Smooth muscle cell of the brain vasculature (primary cell): ENCODE measurements at regions not wholly inside any gene's neighbourhood (a gene's known extent, or its start where the extent isn't known, plus 50 kb on each side); places are given as distances from the start of the nearest gene placed in this dataset.

Experiments used
- DNase-seq: peaks from one replicate; pipeline ENCODE4 v3.0.0-alpha.2; 2012; ENCODE audit warnings: low read depth, low spot score

DNA sequence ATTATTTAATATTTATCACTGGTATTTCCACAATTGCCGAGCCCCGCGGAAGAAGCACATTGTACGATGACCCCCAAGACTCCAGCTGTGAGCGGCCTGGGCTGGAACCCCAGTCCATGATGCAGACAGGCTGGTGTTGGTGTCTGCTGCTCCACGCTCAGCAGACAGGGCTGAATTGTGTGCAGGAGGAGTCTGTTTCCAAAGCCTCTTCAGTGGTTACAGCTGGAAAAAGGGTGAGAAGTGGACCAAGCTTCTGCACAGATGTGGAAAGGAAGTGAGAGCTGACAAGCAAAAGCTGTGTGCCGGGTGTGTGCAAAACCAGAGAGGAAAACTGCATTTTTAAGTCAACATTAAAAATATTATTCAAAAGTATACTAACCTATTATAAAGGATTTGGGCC lies 500.4 kb downstream of the GALR1 start:
- no peak for DNase-seq

GRCh38 chr18:77754475-77755044 lies 504.9 kb downstream of the GALR1 start:
- no peak for DNase-seq

DNA sequence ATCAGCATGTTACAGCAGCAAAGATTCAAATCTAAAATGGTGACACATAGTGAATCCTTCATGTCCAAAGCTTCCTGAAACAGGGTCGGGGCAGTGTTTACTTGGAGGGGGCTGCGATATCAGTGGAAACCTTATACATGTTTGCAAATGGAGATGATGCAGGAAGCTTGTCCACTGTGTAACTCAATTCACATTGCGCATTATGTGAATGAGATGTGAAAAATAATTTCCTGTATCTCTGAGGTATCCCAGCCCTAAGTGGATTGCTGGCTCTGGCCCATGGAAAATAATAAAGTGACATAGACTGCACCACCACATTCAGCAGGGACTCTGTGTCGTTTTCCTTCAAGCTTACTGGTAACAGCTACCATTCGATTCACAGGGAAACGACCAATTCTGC lies 505.5 kb downstream of the GALR1 start:
- no peak for DNase-seq

DNA sequence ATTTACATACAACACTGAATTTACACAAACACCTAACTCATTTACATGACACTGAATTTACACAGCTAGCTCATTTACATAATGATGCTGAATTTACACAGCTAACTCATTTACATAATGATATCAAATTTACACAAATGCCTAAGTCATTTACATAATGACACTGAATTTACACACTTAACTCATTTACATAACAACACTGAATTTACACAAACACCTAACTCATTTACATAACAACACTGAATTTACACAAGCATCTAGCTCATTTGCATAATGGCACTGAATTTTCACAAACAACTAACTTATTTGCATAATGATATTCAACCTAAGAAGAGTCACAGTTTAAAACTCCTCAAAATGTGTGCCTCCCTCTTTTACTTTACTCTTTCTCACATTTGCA lies 511.7 kb downstream of the GALR1 start:
- DNase-seq = no peak

- no peak for DNase-seq
Measured at GRCh38 chr18:77762014-77762413, 512.4 kb downstream of the GALR1 start.

DNA sequence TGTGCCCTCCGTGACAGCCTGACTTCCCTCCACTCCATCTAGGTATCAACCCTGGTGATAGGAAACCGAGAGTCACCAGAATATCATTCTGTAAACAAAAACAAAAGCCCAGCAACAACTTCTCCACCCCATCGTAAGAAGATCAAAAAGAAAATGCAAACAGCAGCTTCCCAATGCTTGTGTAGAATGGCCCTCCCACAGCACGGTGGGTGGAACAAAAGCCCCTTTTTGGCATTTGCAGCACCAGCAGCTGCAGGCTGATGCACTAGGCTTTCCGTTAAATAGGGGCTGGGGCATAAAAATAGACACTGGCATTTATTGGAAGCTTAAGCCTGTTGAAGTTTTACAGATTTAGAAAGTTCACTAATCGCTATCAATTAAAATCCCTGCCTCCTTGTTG lies 513.0 kb downstream of the GALR1 start:
- DNase-seq = no peak

DNA sequence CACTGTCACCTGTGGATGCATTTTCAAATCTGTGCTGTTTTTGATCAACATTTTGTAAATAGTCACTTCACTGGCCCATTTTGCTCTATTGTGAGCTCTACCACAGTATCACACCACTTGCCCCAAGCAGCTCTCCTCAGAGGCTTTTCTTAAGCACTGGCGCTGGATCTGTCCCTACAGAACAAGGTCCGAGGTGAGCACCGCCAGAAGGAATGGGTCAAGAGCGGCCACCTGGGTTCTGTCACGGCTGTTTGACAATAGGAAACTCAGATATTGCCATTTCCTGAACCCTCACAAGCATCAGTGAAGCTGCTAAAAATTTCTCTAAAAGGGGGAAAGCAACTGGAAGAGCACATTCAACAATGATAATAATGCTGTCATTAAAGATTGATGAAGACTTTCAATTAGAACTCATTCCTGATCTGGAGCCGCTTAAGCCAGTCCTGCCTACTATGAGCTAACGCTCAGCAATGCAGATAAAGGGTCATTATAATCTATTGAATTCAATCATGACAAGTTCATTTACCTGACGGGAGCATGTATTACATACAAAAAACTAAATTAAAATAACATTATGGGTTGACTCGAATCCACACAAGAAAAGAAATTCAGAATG lies 514.0 kb downstream of the GALR1 start:
- no peak for DNase-seq

- DNase-seq = no peak
Measured at GRCh38 chr18:77765468-77765867, 515.8 kb downstream of the GALR1 start.

DNA sequence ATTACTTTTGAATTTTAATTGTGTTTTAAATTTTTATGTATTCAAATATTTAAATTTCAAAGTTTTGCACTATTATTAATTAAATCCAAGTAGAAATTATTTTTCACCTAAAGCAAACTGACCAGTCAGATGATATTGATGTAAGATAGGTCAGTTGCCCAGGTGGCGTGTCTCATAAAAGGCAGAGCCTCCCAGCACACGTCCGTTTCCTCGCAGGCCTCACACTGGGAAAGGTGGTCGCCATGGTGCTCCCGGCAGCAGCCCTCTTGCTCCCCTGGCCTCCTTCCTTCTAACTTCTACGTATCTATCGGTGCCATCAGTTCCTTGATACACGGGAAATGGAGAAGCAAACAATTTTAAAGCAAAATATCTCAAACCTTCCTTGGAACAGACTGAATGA lies 516.8 kb downstream of the GALR1 start:
- no peak for DNase-seq

- DNase-seq = no peak
Measured at GRCh38 chr18:77772177-77772576, 522.5 kb downstream of the GALR1 start.

DNA sequence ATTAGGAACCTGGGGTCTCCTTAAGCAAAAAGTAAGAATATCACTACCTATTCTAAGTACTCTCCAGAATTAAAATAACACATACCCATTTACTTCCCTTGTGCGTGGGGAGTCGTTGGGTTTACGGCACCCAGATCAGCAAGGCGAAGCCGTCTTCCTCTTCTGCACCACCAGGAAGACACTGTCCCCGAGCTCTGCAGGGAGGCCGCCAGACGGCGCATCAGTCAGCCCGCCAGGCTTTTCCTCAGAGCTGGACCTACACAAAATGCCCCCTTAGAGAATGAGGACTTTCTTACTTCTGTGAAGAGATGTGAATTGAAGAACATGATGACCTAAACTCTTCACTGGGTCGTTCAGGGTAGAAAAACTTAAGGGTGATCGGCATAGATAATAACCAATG lies 526.5 kb downstream of the GALR1 start:
- no peak for DNase-seq

DNA sequence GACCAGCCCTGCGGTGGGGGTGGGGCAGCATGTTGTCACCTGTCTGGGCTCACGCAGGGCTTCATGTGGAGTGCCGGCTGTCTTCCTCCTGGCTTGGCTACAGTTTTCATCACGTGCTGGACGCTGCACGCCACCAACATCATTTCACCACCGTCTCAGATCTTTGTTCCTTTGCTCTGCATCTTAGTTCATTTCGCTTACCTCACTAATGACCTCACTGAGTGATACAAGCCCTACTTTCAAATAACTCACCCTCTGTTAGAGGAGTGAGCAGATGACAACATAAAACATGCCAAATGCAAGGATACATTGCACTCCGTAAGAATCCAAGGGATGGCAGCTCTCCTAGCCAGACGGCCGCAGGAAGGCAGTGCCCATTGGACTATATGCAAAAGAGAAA lies 527.5 kb downstream of the GALR1 start:
- no peak for DNase-seq

DNA sequence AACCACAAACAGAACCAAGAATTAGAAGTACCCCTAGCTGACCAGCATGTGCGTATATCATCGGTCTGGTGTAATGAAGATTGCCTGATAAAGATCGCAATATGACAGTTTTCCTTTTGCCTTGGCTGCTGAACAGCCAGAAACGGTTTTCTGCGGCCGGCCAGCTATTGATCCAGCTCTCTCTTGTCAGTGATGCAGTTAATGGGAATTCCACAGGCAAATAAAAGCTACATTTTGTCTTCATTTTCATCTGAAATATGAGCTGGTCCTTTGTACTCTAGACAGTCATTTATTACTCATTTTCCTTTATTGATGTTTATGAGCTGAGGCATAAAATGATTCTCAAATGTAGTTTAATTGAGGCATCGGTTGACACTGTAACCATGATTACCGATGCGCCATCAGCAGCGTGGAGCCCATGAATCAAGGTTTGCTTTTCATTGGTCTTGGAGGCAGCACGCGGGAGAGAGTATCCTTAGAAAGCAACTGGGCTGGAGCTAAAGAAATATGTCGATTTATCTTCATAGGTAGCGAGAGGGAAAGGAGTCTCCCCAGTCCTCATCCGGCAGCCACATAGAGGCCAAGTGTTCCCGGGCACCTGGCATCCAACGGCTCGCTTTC lies 535.2 kb downstream of the GALR1 start:
- DNase-seq = no peak

DNA sequence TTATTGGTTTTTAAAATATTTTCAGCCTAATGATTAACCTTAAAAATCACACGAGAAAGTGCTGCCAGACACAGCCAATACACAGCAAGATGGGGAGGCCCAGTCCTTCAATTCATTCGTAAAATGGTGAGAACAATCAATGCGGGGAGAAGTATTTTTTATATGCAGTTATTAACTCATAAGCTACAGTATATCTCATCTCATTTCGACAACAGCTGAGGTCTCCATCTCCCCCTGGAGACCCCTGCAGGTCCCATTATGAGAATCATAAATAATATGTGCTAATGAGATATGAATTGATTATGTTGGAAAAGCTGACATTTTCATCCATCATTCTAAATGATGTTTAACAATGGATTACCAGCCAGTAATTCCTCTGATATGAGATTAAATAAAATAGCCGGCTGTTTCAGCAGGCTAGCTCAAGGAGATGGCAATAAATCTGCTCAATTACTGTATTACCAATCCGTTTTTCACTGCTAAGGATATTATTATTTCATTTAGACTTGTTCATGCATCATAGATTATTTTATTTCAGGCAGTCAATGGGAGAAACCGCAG lies 535.8 kb downstream of the GALR1 start:
- DNase-seq = no peak

DNA sequence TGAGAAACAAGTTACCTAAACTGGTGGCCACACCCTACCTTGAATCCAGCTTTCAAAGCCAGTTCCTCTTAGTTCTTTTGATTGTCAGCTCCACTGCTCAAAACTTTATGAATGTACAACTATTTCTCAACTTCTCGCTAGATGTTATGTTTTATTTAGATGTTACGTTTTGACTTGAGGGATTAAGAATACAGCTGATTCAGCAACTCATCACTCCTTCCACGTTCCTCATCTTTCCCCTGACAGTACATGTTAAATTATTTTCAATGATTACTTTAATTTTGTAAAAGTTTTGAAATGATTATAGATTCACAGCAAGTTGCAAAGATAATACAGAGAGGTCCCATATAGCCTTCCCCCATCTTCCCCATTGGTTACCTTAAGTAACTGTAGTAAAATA lies 553.4 kb downstream of the GALR1 start:
- DNase-seq = no peak

GRCh38 chr18:77804382-77804781 lies 554.7 kb downstream of the GALR1 start:
- DNase-seq = no peak

DNA sequence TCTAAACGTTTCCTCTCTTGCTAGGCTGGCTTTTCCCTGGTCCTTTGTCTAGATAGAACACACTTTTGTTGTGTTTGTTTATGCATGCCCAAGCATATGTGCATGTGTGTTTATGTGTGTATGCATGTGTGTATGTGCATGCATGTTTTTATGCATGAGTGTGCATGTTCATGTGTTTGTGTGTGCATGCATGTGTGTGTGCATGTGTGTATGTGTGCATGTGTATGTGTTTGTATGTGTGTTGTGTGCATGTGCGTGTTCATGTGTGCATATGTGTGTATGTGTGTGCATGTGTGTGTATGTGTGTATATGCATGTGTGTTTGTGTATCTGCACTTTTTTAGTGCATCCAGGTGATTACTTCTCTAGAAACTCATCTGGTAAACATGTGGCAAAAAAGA lies 558.0 kb downstream of the GALR1 start:
- no peak for DNase-seq

DNA sequence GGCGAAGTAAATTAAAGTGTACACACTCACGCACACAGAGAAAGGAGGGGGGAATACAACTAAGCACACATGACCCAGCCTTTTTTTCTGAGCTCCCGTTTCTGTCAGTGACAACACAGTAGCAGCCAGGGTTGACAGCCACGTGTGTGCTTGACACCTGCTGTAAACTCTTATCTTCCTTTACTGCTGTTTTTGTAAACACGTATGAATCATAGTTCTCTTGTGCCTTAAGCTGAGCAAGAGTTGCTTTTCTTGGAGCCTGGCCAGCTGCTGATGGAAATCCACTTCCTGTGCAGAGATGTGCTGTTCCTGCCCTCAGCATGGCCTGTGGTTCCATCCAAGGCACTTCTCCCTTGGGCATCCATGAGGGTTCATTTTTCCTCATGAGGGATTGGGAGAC lies 561.9 kb downstream of the GALR1 start:
- no peak for DNase-seq

DNA sequence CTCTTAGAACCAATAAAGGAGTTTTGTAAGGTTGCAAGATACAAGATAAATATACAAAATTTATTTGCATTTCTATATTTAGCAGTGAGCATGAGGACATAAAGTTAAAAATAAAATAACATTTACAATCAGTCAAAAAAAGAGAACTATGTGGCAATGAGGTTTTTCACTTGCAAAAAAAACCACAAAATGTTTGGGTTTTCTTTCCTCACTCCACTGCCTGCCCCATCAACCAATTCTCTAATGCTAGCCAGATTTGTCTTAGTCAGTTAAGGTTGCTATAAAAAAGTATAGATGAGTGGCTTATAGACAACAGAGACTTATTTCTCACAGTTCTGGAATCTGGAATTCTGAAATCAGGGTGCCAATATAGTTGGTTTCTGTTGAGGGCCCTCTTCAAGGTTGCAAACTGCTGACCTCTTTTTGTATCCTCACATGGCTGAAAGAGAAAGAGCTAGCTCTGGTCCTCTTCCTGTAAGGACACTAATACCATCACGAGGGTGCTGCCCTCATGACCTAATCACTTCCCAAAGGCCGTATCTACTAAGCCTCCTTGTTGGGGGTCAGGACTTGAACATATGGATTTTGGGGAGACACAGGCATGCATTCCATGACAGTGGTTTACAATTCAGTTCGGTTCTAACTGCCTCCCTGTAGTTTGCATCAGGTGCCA lies 566.2 kb downstream of the GALR1 start:
- DNase-seq = no peak

- no peak for DNase-seq
Measured at GRCh38 chr18:77818328-77818727, 568.7 kb downstream of the GALR1 start.

DNA sequence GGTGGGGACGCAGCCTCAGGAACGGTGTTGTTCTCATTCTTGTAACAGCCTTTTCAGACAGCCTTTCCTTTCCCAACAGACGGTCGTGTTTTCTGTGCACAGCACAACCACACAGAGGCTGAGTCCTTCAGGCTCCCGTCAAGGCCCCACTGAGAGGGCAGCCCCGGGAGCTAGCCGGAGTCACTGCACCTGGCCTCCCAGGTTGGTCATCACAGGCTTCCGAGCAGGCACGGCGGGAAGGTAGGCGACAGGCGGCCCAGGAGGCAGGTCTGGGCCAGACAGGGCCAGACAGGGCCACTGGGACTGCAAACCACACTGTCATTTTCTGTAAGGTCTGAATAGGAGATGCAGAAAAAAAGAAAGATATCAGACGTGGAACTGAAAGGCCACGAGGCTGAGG lies 570.8 kb downstream of the GALR1 start:
- no peak for DNase-seq

- no peak for DNase-seq
Measured at GRCh38 chr18:77821892-77822291, 572.2 kb downstream of the GALR1 start.

DNA sequence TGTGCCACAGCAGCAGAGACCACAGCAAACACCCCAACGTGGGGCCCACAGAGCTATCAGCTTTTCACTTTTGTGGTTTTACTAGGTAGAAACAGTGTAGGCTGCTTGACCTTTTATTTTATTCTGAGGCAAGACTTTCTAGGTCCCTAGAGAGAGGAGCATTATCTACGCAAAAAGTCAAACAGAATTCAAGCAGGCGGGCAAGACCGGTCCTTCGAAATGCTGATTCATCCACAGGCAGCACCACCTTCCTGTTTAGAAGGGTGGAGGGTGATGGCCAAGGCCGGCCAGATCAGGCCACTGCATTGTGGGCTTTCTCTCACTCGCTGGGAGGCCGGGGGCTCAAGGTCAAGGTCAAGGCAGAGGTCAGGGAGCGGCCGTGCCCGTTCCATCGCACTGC lies 573.0 kb downstream of the GALR1 start:
- DNase-seq = no peak
